ENCODE measurements at regions not wholly inside any gene's neighbourhood (a gene's known extent, or its start where the extent isn't known, plus 50 kb on each side); places are given as distances from the start of the nearest gene placed in this dataset.

GRCh38 chr9:16203729-16204573 lies 651.1 kb downstream of the CCDC171 start:
- no peak for FAIRE-seq

- no peak for FAIRE-seq
Observed at GRCh38 chr9:16205455-16205854, 652.6 kb downstream of the CCDC171 start.

- FAIRE-seq, result no peak
Observed at GRCh38 chr9:16206518-16206917, 653.7 kb downstream of the CCDC171 start.

GRCh38 chr9:16207161-16207560 lies 654.3 kb downstream of the CCDC171 start:
- no peak for FAIRE-seq

DNA sequence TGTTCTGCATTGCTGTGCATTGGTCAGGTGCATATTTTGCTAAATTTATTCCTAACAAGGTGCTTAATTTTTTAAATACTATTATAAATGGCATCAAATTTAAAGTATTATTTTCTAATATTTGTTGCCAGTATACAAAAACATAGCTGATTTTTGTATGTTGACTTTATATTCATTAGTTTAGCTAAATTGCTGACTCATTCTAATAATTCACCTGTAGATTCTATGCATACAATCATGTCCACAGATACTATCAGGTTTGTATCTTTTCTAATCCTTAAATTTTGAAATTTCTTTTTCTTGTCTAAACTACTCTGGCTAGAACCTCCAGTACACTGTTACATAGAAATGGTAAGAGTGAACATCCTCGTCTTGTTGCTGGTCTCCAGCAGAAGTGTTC lies 657.6 kb downstream of the CCDC171 start:
- no peak for FAIRE-seq

DNA sequence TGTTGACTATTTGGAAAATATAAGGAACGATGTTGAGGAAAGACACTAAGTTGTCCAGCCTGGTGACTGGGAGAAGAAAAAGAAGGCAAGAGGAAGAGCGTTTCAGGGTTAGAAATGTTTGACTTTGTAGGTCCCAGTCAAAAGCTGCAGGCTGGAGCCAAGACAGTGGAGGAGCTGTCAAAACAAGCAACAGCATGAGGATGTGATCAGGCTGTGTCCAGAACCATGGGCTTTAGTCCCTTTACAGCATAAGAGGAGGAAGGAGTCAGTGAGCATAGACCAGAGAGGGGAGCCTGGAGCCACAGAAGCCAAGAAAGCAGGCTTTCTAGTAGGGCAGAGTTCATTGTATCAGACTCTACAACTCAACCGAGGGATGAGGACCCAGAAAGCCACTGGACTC lies 658.5 kb downstream of the BNC2 start:
- no peak for FAIRE-seq

GRCh38 chr9:16213781-16214515 lies 656.5 kb downstream of the BNC2 start:
- no peak for FAIRE-seq

DNA sequence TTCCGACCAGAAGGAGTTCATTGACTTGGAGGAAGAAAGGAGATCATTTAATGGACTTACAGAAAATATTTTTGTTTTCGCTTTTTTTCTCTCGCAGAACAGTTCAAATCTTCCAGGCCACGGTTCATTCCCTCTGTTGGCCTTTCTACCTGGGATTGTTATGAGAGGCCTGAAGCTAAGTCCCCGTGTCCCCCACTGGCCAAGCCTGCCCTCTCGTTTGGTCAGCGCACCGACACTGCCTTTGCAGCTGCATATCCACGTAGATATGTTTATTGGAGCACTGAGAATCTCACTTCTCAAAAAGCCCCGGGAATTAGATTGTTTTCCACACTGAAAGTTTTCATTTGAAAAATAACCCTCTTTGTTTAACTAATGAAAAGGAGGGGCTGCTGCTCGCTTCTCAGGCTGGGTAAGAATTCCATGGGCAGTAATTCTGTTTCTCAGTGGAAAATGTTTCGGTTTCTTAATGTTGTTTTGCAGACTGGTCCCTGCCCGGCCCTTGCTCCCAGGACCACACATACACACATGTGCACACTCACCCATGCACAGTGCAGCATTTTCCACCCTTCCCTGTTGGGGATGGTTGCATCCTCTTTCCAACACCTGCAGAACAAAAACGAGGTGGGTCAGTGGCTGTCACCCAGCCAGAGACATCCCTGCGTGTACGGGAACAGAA lies 655.7 kb downstream of the BNC2 start:
- no peak for FAIRE-seq

DNA sequence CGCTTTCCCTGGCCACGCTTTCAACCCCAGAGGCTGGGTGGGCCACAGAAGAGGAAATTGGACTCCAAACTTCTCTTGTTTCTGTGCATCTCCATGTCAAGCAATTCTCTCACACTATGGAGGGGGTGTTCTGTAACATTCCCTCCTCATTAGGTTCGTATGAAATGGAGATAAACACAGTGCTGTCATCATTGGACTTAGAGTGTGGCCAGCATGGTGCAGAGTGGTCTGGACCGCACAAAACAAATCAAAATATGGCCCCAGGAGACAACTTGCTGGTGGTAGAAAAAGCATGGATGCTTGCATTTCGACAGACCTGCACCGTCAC lies 655.2 kb downstream of the BNC2 start:
- FAIRE-seq, result no peak

GRCh38 chr9:16217943-16218701 lies 652.3 kb downstream of the BNC2 start:
- no peak for FAIRE-seq

DNA sequence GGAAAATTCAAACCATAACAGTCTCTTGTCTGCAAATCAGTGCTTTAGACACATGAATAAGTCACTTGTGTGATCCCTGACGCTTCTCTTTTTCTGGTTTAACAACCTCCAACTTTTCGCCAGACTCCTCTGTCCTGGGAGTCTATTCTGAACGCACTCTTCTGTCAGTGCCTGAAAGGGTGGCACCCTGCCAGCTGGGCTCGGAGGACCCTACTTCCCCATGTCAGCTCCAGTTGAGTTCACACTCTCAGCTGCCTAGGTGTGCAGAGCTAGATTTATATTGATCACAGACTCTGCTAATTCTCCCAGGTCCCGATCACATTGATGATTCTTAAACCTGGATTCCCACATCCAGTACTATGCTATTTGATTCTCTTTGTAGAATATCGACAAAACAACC lies 649.1 kb downstream of the BNC2 start:
- no peak for FAIRE-seq

DNA sequence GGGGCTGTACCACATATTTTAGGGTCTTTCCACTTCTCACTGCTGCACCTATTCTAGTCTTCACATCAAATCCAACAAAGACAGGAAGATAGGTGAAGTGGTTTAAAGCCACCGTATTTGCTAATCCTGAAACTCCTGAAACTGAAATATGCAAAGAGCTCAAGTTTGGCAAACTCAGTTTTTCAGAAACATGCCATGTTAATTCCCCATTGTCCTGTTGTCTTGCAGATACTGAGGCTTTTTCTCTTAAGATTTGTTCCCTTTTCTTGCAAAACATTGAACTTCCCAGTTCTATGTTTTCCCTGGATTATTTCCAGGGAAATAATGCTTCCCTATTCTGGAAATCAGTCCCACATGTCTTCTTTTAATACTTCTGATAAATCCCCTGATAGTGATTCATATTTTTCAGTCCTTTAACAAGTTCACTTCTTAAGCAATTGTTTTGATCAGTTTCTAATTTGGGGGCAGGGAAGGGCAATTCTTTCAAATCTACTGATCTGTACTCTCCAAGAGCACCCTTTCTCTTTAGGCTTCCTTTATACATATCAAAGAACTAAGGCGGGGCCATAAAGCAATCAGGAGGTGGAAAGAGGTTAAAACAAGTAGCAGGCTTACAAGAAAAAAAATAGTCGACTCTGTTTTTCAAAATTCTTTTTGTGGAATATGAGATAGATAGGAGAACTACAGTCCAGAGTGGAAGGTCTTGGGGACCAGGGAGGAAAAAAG lies 648.5 kb downstream of the BNC2 start:
- FAIRE-seq, result no peak

- FAIRE-seq, result no peak
Observed at GRCh38 chr9:16223074-16223871, 647.2 kb downstream of the BNC2 start.

DNA sequence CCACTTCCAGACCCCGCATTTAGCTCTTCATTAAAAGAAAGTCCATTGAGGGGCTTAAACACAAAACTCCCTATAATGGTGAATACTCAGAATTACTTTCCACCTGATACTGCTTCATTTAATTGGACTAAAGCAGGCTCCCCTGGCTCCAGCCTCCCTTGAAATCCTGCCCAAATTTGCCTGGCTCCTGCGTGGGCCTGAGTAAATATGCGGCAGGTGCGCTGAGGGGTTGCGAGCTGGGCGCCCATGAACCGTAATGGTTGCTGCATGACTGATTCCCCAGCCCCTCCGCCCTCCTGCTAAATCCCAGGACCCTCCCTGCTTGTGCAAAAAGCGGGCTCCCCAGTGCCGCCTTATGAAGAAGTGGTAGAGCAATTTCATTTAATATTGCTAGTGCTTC lies 639.7 kb downstream of the BNC2 start:
- FAIRE-seq, result no peak

DNA sequence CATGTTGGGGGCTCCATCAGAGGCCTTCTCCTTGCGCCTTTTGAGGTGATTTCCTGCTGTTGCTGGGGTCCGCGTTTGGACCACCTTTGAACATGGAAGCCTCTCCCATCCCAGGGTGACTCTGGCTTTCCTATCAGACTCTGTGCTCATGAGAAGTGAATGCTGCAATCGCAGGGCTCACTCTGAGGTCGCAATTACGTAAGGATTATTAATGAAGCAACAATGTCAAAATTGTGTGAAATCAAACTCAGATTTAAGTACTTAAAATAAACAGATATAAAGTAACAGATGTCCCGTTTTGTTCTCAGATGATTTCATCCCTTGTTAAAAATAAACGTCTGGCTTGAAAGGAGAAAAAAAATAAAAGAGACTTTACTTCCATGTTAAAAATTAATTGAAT lies 634.2 kb downstream of the BNC2 start:
- FAIRE-seq, result no peak

DNA sequence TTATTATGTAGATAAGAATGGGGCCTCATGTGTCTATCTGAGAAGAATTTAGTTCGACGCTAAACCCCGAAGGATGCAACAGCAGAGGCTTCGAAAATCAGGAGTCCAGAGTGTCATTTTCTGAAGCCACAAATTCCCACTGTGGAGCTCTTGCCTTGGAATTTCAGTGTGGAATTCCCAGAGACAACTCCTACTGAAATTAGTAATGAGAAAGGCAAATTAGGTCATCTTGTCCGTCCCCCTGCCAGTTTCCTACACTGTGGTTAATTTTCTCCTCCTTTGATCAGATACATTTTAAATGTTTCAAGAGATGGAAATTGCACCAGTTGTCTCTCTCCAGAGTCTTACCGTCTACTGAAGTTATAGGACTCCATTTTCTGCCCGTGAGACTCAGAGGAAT lies 633.6 kb downstream of the BNC2 start:
- no peak for FAIRE-seq

GRCh38 chr9:16238623-16239138 lies 631.8 kb downstream of the BNC2 start:
- FAIRE-seq, result no peak

DNA sequence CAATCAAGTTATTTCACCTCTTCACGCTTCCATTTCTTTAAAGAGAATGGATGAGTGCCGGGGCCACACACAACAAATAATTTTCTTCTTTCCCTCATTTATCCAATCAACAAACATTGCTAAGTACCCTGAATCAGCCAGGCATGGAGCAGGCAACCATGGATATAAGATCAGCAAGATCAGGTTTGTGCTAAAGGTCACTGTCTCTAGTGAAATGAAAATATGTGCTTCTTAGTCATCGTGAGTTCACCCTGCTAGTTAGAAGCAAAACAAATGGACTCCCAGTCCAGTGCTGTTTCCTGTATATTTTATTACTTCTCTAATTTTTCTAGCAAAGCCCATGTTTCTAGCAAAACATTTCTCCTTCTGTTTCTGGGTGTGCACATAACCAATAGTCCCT lies 629.2 kb downstream of the BNC2 start:
- FAIRE-seq, result no peak

- no peak for FAIRE-seq
Observed at GRCh38 chr9:16243798-16244197, 626.7 kb downstream of the BNC2 start.

GRCh38 chr9:16245756-16246440 lies 624.6 kb downstream of the BNC2 start:
- no peak for FAIRE-seq

DNA sequence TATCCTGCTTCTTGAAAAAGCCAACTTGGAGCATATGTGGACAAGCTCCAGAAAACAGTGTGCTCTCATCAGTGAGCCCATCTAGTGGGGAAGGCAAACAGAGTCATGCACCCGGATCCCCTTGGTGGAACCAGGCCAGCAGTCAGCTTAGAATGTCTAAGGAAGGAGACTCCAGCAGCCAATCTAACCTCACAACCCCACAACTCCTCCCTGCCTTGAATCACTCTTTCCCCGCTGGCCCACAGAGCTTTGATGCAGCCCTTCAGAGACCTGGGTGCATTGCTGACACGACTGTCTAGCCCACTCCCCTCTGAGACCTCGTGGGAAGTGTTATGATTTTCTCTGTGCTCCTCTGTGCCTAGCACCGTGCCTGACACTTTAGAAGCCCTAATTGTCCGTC lies 623.7 kb downstream of the BNC2 start:
- no peak for FAIRE-seq
